Cardiac fibroblast (primary cell): ENCODE measurements at regions not wholly inside any gene's neighbourhood (a gene's known extent, or its start where the extent isn't known, plus 50 kb on each side); places are given as distances from the start of the nearest gene placed in this dataset.

Source experiments
- DNase-seq, 2 donors: peaks; one replicate each; pipeline versions ENCODE4 v3.0.0 to v3.0.0-alpha.2; 2010; ENCODE audit warnings: low read depth in 2 of 2
- H3K4me3 ChIP-seq, 2 donors: replicated peaks in 1 of 2; 1 replicate in 1 of 2; 2 replicates in 1 of 2; pipeline ENCODE4 v1.5.1; 2011; ENCODE audit warnings: low read depth in 2 of 2, low read length in 2 of 2, mild to moderate bottlenecking in 2 of 2, moderate library complexity in 1 of 2
- CTCF ChIP-seq: IDR thresholded peaks from one replicate; pipeline ENCODE4 v1.5.1; 2011; ENCODE audit warnings: low read depth, mild to moderate bottlenecking, low read length, inconsistent platforms

DNA sequence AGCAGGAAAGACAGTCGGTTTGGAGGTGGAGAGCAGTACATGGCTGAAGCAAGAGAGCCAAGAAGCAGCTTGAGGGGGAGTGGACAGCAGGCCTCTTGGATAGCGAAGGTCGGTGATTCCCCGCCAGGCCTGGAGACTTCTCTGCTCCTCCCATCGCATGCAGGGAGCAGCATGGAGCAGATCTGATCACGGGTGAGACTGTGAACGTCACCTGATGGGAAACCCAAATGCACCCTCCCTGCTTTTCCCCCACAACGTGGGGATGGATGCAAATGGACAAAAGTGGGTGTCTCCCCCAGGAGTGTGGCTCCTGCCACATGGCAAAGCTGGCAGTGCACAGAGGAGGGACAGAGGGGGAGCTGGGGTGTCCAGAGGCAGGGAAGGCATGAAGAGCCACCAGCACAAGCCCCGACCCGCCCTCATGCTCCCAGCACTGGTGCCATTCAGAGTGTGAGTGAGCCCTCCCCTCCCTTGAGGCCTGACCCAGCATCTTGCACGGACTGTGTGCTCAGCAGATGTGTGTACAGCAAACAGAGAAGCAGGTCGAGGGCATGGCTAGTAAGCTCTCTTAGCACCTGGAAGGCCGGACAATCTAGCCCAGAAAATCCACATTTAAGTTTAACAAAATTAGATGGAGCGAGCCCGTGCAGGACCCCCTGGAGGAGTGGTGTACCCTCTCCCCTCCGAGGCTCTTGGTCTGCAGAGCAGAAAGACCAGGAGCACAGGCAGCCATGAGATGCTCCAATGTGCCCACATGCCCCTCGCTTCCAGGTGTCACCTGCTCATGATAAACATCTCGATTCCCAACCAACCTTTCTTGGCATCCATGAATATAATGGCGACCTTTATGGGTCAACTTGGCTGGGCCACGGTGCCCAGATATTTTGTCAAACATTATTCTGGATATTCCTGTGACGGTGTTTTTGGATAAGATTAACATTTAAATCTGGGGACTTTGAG, 661.7 kb downstream of the TBC1D22A start:
- H3K4me3 ChIP-seq: no peak overlapping the region
- TF ChIP-seq CTCF: no peak
- DNase-seq: no peak

- TF ChIP-seq CTCF: no peak
- DNase-seq: no peak
- no peak overlapping the region for H3K4me3 ChIP-seq
Measured at GRCh38 chr22:47423266-47423665, 660.8 kb downstream of the TBC1D22A start.

- no peak for DNase-seq
- no peak for TF ChIP-seq CTCF
- H3K4me3 ChIP-seq: no peak overlapping the region
Measured at GRCh38 chr22:47422736-47423135, 660.3 kb downstream of the TBC1D22A start.

GRCh38 chr22:47421846-47422245, 659.4 kb downstream of the TBC1D22A start:
- no peak for TF ChIP-seq CTCF
- no peak for DNase-seq
- no peak overlapping the region for H3K4me3 ChIP-seq

DNA sequence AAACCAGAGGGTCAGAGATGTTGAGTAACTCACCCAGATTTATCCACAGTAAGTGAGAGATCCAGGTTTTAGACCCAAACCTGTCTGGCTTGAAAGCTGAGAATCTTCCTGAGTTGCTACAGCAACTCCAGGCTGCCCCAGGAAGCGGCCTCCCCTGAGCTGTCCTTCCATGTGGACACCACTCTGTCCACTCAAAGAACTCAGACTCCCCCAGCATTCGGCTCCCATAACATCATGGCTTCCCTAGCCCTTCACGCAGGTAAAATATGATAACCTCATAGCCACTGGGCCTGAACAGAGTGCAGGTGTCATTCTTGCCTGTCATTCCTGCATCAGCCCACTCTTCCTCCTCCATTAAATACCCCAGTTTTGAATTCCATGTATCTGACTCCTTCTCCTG, 657.8 kb downstream of the TBC1D22A start:
- no peak for DNase-seq
- H3K4me3 ChIP-seq: no peak overlapping the region
- TF ChIP-seq CTCF: no peak

- DNase-seq: no peak
- H3K4me3 ChIP-seq: no peak overlapping the region
- TF ChIP-seq CTCF: no peak
Measured at GRCh38 chr22:47419239-47419638, 656.8 kb downstream of the TBC1D22A start.
